ENCODE measurements at regions not wholly inside any gene's neighbourhood (a gene's known extent, or its start where the extent isn't known, plus 50 kb on each side); places are given as distances from the start of the nearest gene placed in this dataset.

DNA sequence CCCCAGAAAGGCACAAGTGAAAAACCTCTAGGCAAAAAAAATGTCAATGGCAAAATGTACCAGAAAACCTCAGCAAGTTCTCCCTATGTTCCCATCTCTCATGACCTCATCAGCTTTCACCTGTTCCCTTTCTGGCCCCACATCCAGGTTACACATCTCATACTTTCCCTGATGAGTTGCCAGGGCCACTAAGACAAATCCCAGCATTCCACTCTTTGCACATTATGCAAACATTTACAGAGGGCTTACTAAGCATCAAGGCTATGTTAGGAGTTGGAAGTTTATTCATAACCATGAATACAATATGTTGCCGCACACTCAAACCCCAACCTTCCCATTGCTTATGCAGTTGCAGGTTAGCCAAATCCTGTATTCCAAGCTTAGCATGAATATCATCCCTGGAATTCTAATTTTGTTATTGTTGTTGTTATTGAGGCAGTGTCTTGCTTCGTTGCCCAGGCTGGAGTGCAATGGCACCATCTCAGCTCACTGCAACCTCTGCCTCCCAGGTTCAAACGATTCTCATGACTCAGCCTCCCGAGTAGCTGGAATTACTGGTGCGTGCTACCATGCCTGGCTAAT, 129.3 kb upstream of the UBE2E2 start:
- CTCF ChIA-PET, result no interaction called here
- Mint-ChIP-seq H3K9me3 (ENCODE audit: unreplicated experiment) (no peaks in the 10 kb centered on the region), H3K27ac (ENCODE audit: unreplicated experiment) (no peak overlapping the region), H3K4me1 (ENCODE audit: low read depth, unreplicated experiment) (no peaks in the 10 kb centered on the region), H3K4me3 (ENCODE audit: unreplicated experiment) (no peak overlapping the region), H3K36me3 (ENCODE audit: insufficient read depth, unreplicated experiment) (no peaks in the 10 kb centered on the region), H3K27me3 (ENCODE audit: insufficient read depth, unreplicated experiment) (peaks cover 6% of the 10 kb centered on the region)
- Histone ChIP-seq H3K36me3 (ENCODE audit: control insufficient read depth, insufficient read depth, low read length) (no peaks in the 10 kb centered on the region), H3K27me3 (replicated peaks; ENCODE audit: control insufficient read depth, insufficient read depth, low read length) (no peaks in the 10 kb centered on the region), H3K4me1 (no peaks in the 10 kb centered on the region), H3K4me3 (ENCODE audit: low read depth, low read length) (no peak overlapping the region), H3K9me3 (no peaks in the 10 kb centered on the region)
- intact Hi-C loops (cut with micrococcal nuclease; ENCODE audit: unreplicated experiment), result no loop called here
- no TSS peak for BruUV-seq (replicated peaks)
- TF ChIP-seq, protein P1, sequence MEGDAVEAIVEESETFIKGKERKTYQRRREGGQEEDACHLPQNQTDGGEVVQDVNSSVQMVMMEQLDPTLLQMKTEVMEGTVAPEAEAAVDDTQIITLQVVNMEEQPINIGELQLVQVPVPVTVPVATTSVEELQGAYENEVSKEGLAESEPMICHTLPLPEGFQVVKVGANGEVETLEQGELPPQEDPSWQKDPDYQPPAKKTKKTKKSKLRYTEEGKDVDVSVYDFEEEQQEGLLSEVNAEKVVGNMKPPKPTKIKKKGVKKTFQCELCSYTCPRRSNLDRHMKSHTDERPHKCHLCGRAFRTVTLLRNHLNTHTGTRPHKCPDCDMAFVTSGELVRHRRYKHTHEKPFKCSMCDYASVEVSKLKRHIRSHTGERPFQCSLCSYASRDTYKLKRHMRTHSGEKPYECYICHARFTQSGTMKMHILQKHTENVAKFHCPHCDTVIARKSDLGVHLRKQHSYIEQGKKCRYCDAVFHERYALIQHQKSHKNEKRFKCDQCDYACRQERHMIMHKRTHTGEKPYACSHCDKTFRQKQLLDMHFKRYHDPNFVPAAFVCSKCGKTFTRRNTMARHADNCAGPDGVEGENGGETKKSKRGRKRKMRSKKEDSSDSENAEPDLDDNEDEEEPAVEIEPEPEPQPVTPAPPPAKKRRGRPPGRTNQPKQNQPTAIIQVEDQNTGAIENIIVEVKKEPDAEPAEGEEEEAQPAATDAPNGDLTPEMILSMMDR (IDR thresholded peaks at IDR 0.05; ENCODE audit: insufficient read depth in 1 of 2, low read depth in 1 of 2, low read length in 1 of 2, severe bottlenecking in 1 of 2, unreplicated experiment in 1 of 2), result no peak
- POLR2A ChIA-PET, result no interaction called here
- no peak for DNase-seq

DNA sequence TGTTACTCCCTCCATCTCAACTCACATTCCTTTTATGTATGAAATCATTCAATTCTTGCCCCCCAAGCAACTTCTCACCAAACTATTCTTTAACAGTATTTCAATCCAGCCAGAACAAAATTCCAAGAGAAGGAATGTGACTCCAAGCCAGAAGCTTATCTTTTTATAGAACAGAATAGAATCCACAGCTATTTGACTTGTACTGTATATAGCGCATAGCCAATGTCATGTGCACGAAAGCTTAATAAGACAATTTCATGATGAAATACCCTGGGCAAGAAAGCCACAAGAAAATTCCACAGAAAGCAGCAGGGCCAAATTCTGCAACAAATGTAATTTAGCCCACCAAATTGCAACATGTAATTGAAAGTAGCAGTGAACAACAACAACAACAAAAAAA, 127.6 kb upstream of the UBE2E2 start:
- H3K9me3 Mint-ChIP-seq (ENCODE audit: unreplicated experiment), result no peaks in the 10 kb centered on the region
- no TSS peak for BruUV-seq (replicated peaks)

DNA sequence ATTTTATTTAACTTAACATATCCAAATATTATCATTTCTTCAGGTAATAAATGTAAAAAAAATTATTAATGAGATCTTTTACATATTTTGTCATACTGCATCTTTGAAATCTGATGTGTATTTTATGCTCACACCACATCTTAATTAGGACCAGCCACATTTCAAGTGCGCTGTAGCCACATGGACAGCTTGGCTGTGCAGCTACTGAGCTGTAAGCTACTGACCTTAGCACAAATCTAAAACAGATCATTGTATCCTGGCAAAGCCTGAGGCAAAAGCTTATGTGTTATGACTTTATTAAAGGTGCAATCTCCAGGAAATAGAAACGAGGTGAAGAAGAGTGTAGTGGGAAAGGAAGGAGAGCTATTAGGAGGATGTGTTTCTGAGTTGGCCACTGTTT, 126.7 kb upstream of the UBE2E2 start:
- ChIA-PET POLR2A (no interaction called here), CTCF (no interaction called here)
- Histone ChIP-seq H3K36me3 (ENCODE audit: control insufficient read depth, insufficient read depth, low read length) (no peaks in the 10 kb centered on the region), H3K9me3 (no peaks in the 10 kb centered on the region), H3K4me3 (ENCODE audit: low read depth, low read length) (no peak overlapping the region), H3K27me3 (replicated peaks; ENCODE audit: control insufficient read depth, insufficient read depth, low read length) (no peaks in the 10 kb centered on the region), H3K4me1 (no peaks in the 10 kb centered on the region)
- H3K27me3 Mint-ChIP-seq (ENCODE audit: insufficient read depth, unreplicated experiment), result peaks cover 3% of the 10 kb centered on the region
- no peaks in the 10 kb centered on the region for H3K36me3 Mint-ChIP-seq (ENCODE audit: insufficient read depth, unreplicated experiment)
- no TSS peak for BruUV-seq (replicated peaks)
- TF ChIP-seq, protein P1 (IDR thresholded peaks at IDR 0.05; ENCODE audit: insufficient read depth in 1 of 2, low read depth in 1 of 2, low read length in 1 of 2, severe bottlenecking in 1 of 2, unreplicated experiment in 1 of 2), result no peak
- intact Hi-C loops (cut with micrococcal nuclease; ENCODE audit: unreplicated experiment), result no loop called here
- H3K4me1 Mint-ChIP-seq (ENCODE audit: low read depth, unreplicated experiment), result peaks cover 7% of the 10 kb centered on the region
- H3K27ac Mint-ChIP-seq (ENCODE audit: unreplicated experiment), result no peak overlapping the region
- no peaks in the 10 kb centered on the region for H3K9me3 Mint-ChIP-seq (ENCODE audit: unreplicated experiment)
- H3K4me3 Mint-ChIP-seq (ENCODE audit: unreplicated experiment), result no peak overlapping the region
- no peak for DNase-seq

More for the DNA sequence above, 127.6 kb upstream of the UBE2E2 start:
- ChIA-PET CTCF (no interaction called here), POLR2A (no interaction called here)
- H3K4me1 ChIP-seq, result no peaks in the 10 kb centered on the region
- H3K27ac Mint-ChIP-seq (ENCODE audit: unreplicated experiment), result no peak overlapping the region
- no peak overlapping the region for H3K4me3 Mint-ChIP-seq (ENCODE audit: unreplicated experiment)
- H3K9me3 ChIP-seq, result no peaks in the 10 kb centered on the region
- H3K4me3 ChIP-seq (ENCODE audit: low read depth, low read length), result no peak overlapping the region
- no peaks in the 10 kb centered on the region for H3K27me3 ChIP-seq (replicated peaks; ENCODE audit: control insufficient read depth, insufficient read depth, low read length)
- H3K27me3 Mint-ChIP-seq (ENCODE audit: insufficient read depth, unreplicated experiment), result peaks cover 6% of the 10 kb centered on the region
- H3K36me3 ChIP-seq (ENCODE audit: control insufficient read depth, insufficient read depth, low read length), result no peaks in the 10 kb centered on the region
- H3K36me3 Mint-ChIP-seq (ENCODE audit: insufficient read depth, unreplicated experiment), result no peaks in the 10 kb centered on the region
- H3K4me1 Mint-ChIP-seq (ENCODE audit: low read depth, unreplicated experiment), result peaks cover 7% of the 10 kb centered on the region
- DNase-seq, result no peak
- TF ChIP-seq, protein P1 (IDR thresholded peaks at IDR 0.05; ENCODE audit: insufficient read depth in 1 of 2, low read depth in 1 of 2, low read length in 1 of 2, severe bottlenecking in 1 of 2, unreplicated experiment in 1 of 2), result no peak
- intact Hi-C loops (cut with micrococcal nuclease; ENCODE audit: unreplicated experiment), result no loop called here

Measured in Caco-2 (cell line).